GM12875 (cell line): ENCODE measurements at regions not wholly inside any gene's neighbourhood (a gene's known extent, or its start where the extent isn't known, plus 50 kb on each side); places are given as distances from the start of the nearest gene placed in this dataset.

Source experiments
- H3K4me3 ChIP-seq: one replicate; pipeline ENCODE4 v1.5.1; 2011; ENCODE audit warnings: low read depth, low read length, control low read depth
- CTCF ChIP-seq: IDR thresholded peaks from 2 replicates; pipeline ENCODE4 v1.5.1; 2011; ENCODE audit warnings: low read depth, mild to moderate bottlenecking, control low read depth, inconsistent platforms, low read length, moderate library complexity, borderline replicate concordance; ENCODE audit not compliant: insufficient read depth

- peak overlapping the region; percentile 6 for H3K4me3 ChIP-seq
- no peak for TF ChIP-seq CTCF
Observed at GRCh38 chr1:234771642-234772344, 161.8 kb upstream of the IRF2BP2 start.

GRCh38 chr1:234770924-234771540 is 161.1 kb upstream of the IRF2BP2 start:
- TF ChIP-seq CTCF = no peak
- no peak overlapping the region for H3K4me3 ChIP-seq

GRCh38 chr1:234769986-234770795 is 160.2 kb upstream of the IRF2BP2 start:
- TF ChIP-seq CTCF = no peak

GRCh38 chr1:234769284-234769985 is 159.5 kb upstream of the IRF2BP2 start:
- H3K4me3 ChIP-seq = no peak overlapping the region
- no peak for TF ChIP-seq CTCF

More at GRCh38 chr1:234769986-234770795, 160.2 kb upstream of the IRF2BP2 start:
- no peak overlapping the region for H3K4me3 ChIP-seq

GRCh38 chr1:234768569-234769283 is 158.7 kb upstream of the IRF2BP2 start:
- peak overlapping the region; percentile 27 for H3K4me3 ChIP-seq
- TF ChIP-seq CTCF = no peak

GRCh38 chr1:234768171-234768568 is 158.2 kb upstream of the IRF2BP2 start:
- peak overlapping the region; percentile 27 for H3K4me3 ChIP-seq
- TF ChIP-seq CTCF = no peak
